Caki2 (cell line): ENCODE measurements at regions not wholly inside any gene's neighbourhood (a gene's known extent, or its start where the extent isn't known, plus 50 kb on each side); places are given as distances from the start of the nearest gene placed in this dataset.
"Not testable (repeated sequence)": the region's sequence is repeated elsewhere in the genome, so short reads cannot be mapped to it uniquely, and the experiment has no call there.

Experiments
- DNase-seq: peaks from one replicate; pipeline ENCODE4 v3.0.0-alpha.2; 2015; ENCODE audit warnings: low read depth
- in situ Hi-C: cut with HindIII; loops from 2 replicates; pipeline ENCODE4 v1.10.0; 2016; ENCODE audit warnings: low sequenced_read_pairs, low pct_unique_long_range_greater_than_20kb, mixed read lengths

- in situ Hi-C loops: no loop called here
- DNase-seq: no peak
These were observed 57.3 kb upstream of the PRSS12 start for GRCh38 chr4:118410138-118410537.

- no peak for DNase-seq
- in situ Hi-C loops: no loop called here
These were observed 64.5 kb upstream of the PRSS12 start for GRCh38 chr4:118417325-118417724.

- DNase-seq, in situ Hi-C loops: not testable (repeated sequence)
These were observed 65.0 kb upstream of the PRSS12 start for GRCh38 chr4:118417800-118418199.

- in situ Hi-C loops, DNase-seq: not testable (repeated sequence)
These were observed 65.6 kb upstream of the PRSS12 start for GRCh38 chr4:118418396-118418795.

GRCh38 chr4:118419626-118420025, 66.8 kb upstream of the PRSS12 start:
- DNase-seq, in situ Hi-C loops: not testable (repeated sequence)

- DNase-seq, in situ Hi-C loops: not testable (repeated sequence)
These were observed 71.3 kb upstream of the PRSS12 start for GRCh38 chr4:118424062-118424461.

GRCh38 chr4:118428881-118429280, 76.1 kb upstream of the PRSS12 start:
- DNase-seq, in situ Hi-C loops: not testable (repeated sequence)

GRCh38 chr4:118432359-118432758, 79.6 kb upstream of the PRSS12 start:
- in situ Hi-C loops, DNase-seq: not testable (repeated sequence)

- DNase-seq, in situ Hi-C loops: not testable (repeated sequence)
These were observed 81.0 kb upstream of the PRSS12 start for GRCh38 chr4:118433612-118434375.

- in situ Hi-C loops: not testable (repeated sequence)
These were observed 82.6 kb upstream of the PRSS12 start for GRCh38 chr4:118435415-118435814.

GRCh38 chr4:118442115-118442837, 89.5 kb upstream of the PRSS12 start:
- DNase-seq, in situ Hi-C loops: not testable (repeated sequence)

More at GRCh38 chr4:118435415-118435814, 82.6 kb upstream of the PRSS12 start:
- DNase-seq: not testable (repeated sequence)

GRCh38 chr4:118447397-118447796, 94.6 kb upstream of the PRSS12 start:
- in situ Hi-C loops, DNase-seq: not testable (repeated sequence)

GRCh38 chr4:118454857-118455256, 102.1 kb upstream of the PRSS12 start:
- in situ Hi-C loops, DNase-seq: not testable (repeated sequence)

GRCh38 chr4:118461435-118461834, 108.6 kb upstream of the PRSS12 start:
- in situ Hi-C loops, DNase-seq: not testable (repeated sequence)

- DNase-seq, in situ Hi-C loops: not testable (repeated sequence)
These were observed 113.0 kb upstream of the PRSS12 start for GRCh38 chr4:118465831-118466230.

- DNase-seq, in situ Hi-C loops: not testable (repeated sequence)
These were observed 121.3 kb upstream of the PRSS12 start for GRCh38 chr4:118474001-118474626.

- DNase-seq, in situ Hi-C loops: not testable (repeated sequence)
These were observed 122.0 kb upstream of the PRSS12 start for GRCh38 chr4:118474771-118475170.

GRCh38 chr4:118475901-118476300, 123.1 kb upstream of the PRSS12 start:
- DNase-seq, in situ Hi-C loops: not testable (repeated sequence)

GRCh38 chr4:118477826-118478225, 125.0 kb upstream of the PRSS12 start:
- DNase-seq, in situ Hi-C loops: not testable (repeated sequence)
